ENCODE measurements at regions not wholly inside any gene's neighbourhood (a gene's known extent, or its start where the extent isn't known, plus 50 kb on each side); places are given as distances from the start of the nearest gene placed in this dataset.

GRCh38 chr2:215803150-215803549 is 210.2 kb downstream of the MREG start:
- Histone ChIP-seq H3F3A (ENCODE audit: insufficient read depth, low read length, poor library complexity, severe bottlenecking) (no peaks in the 10 kb centered on the region), H3K4me2 (ENCODE audit: low read length) (no peak overlapping the region)
- no peak for TF ChIP-seq POLR2AphosphoS5 (IDR thresholded peaks at IDR 0.05)
- no peak for TF ChIP-seq TAF1 (IDR thresholded peaks at IDR 0.05; ENCODE audit: low read depth)
- no peak for TF ChIP-seq CTCF (IDR thresholded peaks at IDR 0.05; ENCODE audit: poor library complexity, severe bottlenecking)
- TF ChIP-seq RAD21 (conservative IDR thresholded peaks at IDR 0.05) = no peak
- no peak for TF ChIP-seq EP300 (conservative IDR thresholded peaks at IDR 0.05; ENCODE audit: poor library complexity, severe bottlenecking)
- TF ChIP-seq SMC3 (conservative IDR thresholded peaks at IDR 0.05; ENCODE audit: poor library complexity) = no peak
- TF ChIP-seq EZH2 (IDR thresholded peaks at IDR 0.05; ENCODE audit: borderline replicate concordance, insufficient read depth, low read length, poor library complexity, severe bottlenecking) = no peak
- TF ChIP-seq MXI1 (conservative IDR thresholded peaks at IDR 0.05; ENCODE audit: poor library complexity, severe bottlenecking) = no peak
- no peak for TF ChIP-seq REST (IDR thresholded peaks at IDR 0.05; ENCODE audit: borderline replicate concordance)

GRCh38 chr2:215799194-215799593 is 214.2 kb downstream of the MREG start:
- TF ChIP-seq POLR2AphosphoS5 (IDR thresholded peaks at IDR 0.05) = no peak
- no peak for TF ChIP-seq TAF1 (IDR thresholded peaks at IDR 0.05; ENCODE audit: low read depth)
- TF ChIP-seq RAD21 (conservative IDR thresholded peaks at IDR 0.05) = no peak
- TF ChIP-seq SMC3 (conservative IDR thresholded peaks at IDR 0.05; ENCODE audit: poor library complexity) = no peak
- no peak for TF ChIP-seq EZH2 (IDR thresholded peaks at IDR 0.05; ENCODE audit: borderline replicate concordance, insufficient read depth, low read length, poor library complexity, severe bottlenecking)
- no peak for TF ChIP-seq REST (IDR thresholded peaks at IDR 0.05; ENCODE audit: borderline replicate concordance)
- no peak for TF ChIP-seq MXI1 (conservative IDR thresholded peaks at IDR 0.05; ENCODE audit: poor library complexity, severe bottlenecking)
- no peak for TF ChIP-seq EP300 (conservative IDR thresholded peaks at IDR 0.05; ENCODE audit: poor library complexity, severe bottlenecking)
- TF ChIP-seq CTCF (IDR thresholded peaks at IDR 0.05; ENCODE audit: poor library complexity, severe bottlenecking) = no peak
- no peaks in the 10 kb centered on the region for H3K9me3 ChIP-seq (ENCODE audit: low read length)
- no peak overlapping the region for H3K27ac ChIP-seq (ENCODE audit: low read length)
- H3K4me2 ChIP-seq (ENCODE audit: low read length) = no peak overlapping the region
- H3K27me3 ChIP-seq (ENCODE audit: insufficient read depth, low read depth, low read length) = no peaks in the 10 kb centered on the region
- H4K20me1 ChIP-seq (ENCODE audit: insufficient read depth) = no peaks in the 10 kb centered on the region
- no peak overlapping the region for H3K9ac ChIP-seq (ENCODE audit: low read length)
- H3K9me2 ChIP-seq (ENCODE audit: insufficient read depth, low read length) = no peaks in the 10 kb centered on the region
- no peak overlapping the region for H2AFZ ChIP-seq (ENCODE audit: low read depth, low read length)
- no peaks in the 10 kb centered on the region for H3K36me3 ChIP-seq (ENCODE audit: insufficient read depth, low read length)
- H3F3A ChIP-seq (ENCODE audit: insufficient read depth, low read length, poor library complexity, severe bottlenecking) = no peaks in the 10 kb centered on the region
- no peak overlapping the region for H3K4me3 ChIP-seq (ENCODE audit: low read length)
- no peaks in the 10 kb centered on the region for H3K79me2 ChIP-seq (replicated peaks; ENCODE audit: insufficient read depth, low read length)

More at GRCh38 chr2:215803150-215803549, 210.2 kb downstream of the MREG start:
- Histone ChIP-seq H3K9me3 (ENCODE audit: low read length) (no peaks in the 10 kb centered on the region), H3K4me3 (ENCODE audit: low read length) (no peak overlapping the region), H3K9ac (ENCODE audit: low read length) (no peak overlapping the region), H3K79me2 (replicated peaks; ENCODE audit: insufficient read depth, low read length) (no peaks in the 10 kb centered on the region), H4K20me1 (ENCODE audit: insufficient read depth) (no peaks in the 10 kb centered on the region), H3K27me3 (ENCODE audit: insufficient read depth, low read depth, low read length) (no peaks in the 10 kb centered on the region), H2AFZ (ENCODE audit: low read depth, low read length) (no peak overlapping the region), H3K36me3 (ENCODE audit: insufficient read depth, low read length) (no peaks in the 10 kb centered on the region), H3K27ac (ENCODE audit: low read length) (no peak overlapping the region), H3K9me2 (ENCODE audit: insufficient read depth, low read length) (no peaks in the 10 kb centered on the region)

Data from neural cell (in vitro differentiated cells).